WTC11 (cell line): ENCODE measurements at regions not wholly inside any gene's neighbourhood (a gene's known extent, or its start where the extent isn't known, plus 50 kb on each side); places are given as distances from the start of the nearest gene placed in this dataset.
A peak's percentile ranks its signal among the peaks of the same experiment; 100 is the strongest.

Source experiments
- ATAC-seq: fragments of 200-7000 bp; cut with Tn5 transposase; 2 replicates; pipeline ENCODE4 v1.10.0; 2021; ENCODE audit warnings: mild to moderate bottlenecking, moderate library complexity
- CTCF ChIA-PET: fragments of 300-600 bp; sonication (Branson Sonifier 250); formaldehyde crosslinking; loops from one replicate; lab custom pipeline; 2021; ENCODE audit warnings: antibody characterized with exemption; lab: Charles Lee
- POLR2A ChIA-PET: fragments of 350-600 bp; sonication (Branson Sonifier 250); formaldehyde crosslinking; loops from one replicate; lab custom pipeline; 2021; ENCODE audit warnings: antibody characterized with exemption; lab: Charles Lee
- DNase-seq: peaks from one replicate; pipeline ENCODE4 v3.0.0; 2021; ENCODE audit warnings: low spot score
- H3K27ac Mint-ChIP-seq: 2 replicates; pipeline ENCODE4 v1.8.0; 2021; ENCODE audit warnings: mixed read lengths
- H3K27me3 Mint-ChIP-seq: 2 replicates; pipeline ENCODE4 v1.8.0; 2021; ENCODE audit warnings: low read depth, mild to moderate bottlenecking, moderate library complexity, mixed read lengths
- H3K36me3 Mint-ChIP-seq: 2 replicates; pipeline ENCODE4 v1.8.0; 2021; ENCODE audit warnings: mixed read lengths
- H3K4me1 Mint-ChIP-seq: 2 replicates; pipeline ENCODE4 v1.8.0; 2022; ENCODE audit warnings: mixed read lengths
- H3K4me3 Mint-ChIP-seq: 2 replicates; pipeline ENCODE4 v1.8.0; 2021; ENCODE audit warnings: mild to moderate bottlenecking, moderate library complexity, mixed read lengths
- H3K9me3 Mint-ChIP-seq: 2 replicates; pipeline ENCODE4 v1.8.0; 2021; ENCODE audit warnings: mixed read lengths
- ARID4B ChIP-seq: sonication (generic); formaldehyde crosslinking; IDR thresholded peaks from 2 replicates; pipeline ENCODE4 v1.8.0; 2023; ENCODE audit warnings: missing genetic modification reagents, mild to moderate bottlenecking, borderline replicate concordance
- CDX4 ChIP-seq: fragments of 250-450 bp; sonication (Bioruptor Pico); IDR thresholded peaks from 2 replicates; pipeline ENCODE4 v1.9.0; 2021; ENCODE audit warnings: moderate library complexity, mild to moderate bottlenecking, inconsistent platforms, borderline replicate concordance
- CREM ChIP-seq: sonication (generic); formaldehyde crosslinking; IDR thresholded peaks from 2 replicates; pipeline ENCODE4 v1.8.1; 2022; ENCODE audit warnings: mild to moderate bottlenecking, missing genetic modification reagents, moderate library complexity
- CTCF ChIP-seq: fragments of 200-600 bp; IDR thresholded peaks from 2 replicates; pipeline ENCODE4 v1.8.0; 2022; ENCODE audit warnings: antibody characterized with exemption
- ELF4 ChIP-seq: sonication (generic); formaldehyde crosslinking; IDR thresholded peaks from 2 replicates; pipeline ENCODE4 v1.8.1; 2022; ENCODE audit warnings: low read depth, mild to moderate bottlenecking, moderate library complexity, missing genetic modification reagents
- ETV6 ChIP-seq: sonication (generic); formaldehyde crosslinking; IDR thresholded peaks from 2 replicates; pipeline ENCODE4 v1.8.1; 2022; ENCODE audit warnings: mild to moderate bottlenecking, missing genetic modification reagents
- GABPB1 ChIP-seq: sonication (generic); formaldehyde crosslinking; IDR thresholded peaks from 2 replicates; pipeline ENCODE4 v1.8.1; 2023; ENCODE audit warnings: mild to moderate bottlenecking, missing genetic modification reagents
- JUN ChIP-seq: sonication (generic); formaldehyde crosslinking; IDR thresholded peaks from 2 replicates; pipeline ENCODE4 v1.8.0; 2023; ENCODE audit warnings: mild to moderate bottlenecking, missing genetic modification reagents
- MAX ChIP-seq: sonication (generic); formaldehyde crosslinking; IDR thresholded peaks from 2 replicates; pipeline ENCODE4 v1.8.0; 2022; ENCODE audit warnings: mild to moderate bottlenecking, missing genetic modification reagents
- NFYB ChIP-seq: sonication (generic); formaldehyde crosslinking; conservative IDR thresholded peaks from 2 replicates; pipeline ENCODE4 v1.8.0; 2022; ENCODE audit warnings: low read depth, missing genetic modification reagents
- PREB ChIP-seq: sonication (generic); formaldehyde crosslinking; IDR thresholded peaks from 2 replicates; pipeline ENCODE4 v1.8.1; 2022; ENCODE audit warnings: mild to moderate bottlenecking, missing genetic modification reagents, moderate library complexity, borderline replicate concordance
- RORB ChIP-seq: fragments of 250-450 bp; sonication (Bioruptor Pico); IDR thresholded peaks from 2 replicates; pipeline ENCODE4 v1.9.0; 2021; ENCODE audit warnings: mild to moderate bottlenecking
- TCF7 ChIP-seq: sonication (generic); formaldehyde crosslinking; IDR thresholded peaks from 2 replicates; pipeline ENCODE4 v1.8.0; 2022; ENCODE audit warnings: mild to moderate bottlenecking, low read depth, missing genetic modification reagents, moderate library complexity
- TEAD1 ChIP-seq: sonication (generic); formaldehyde crosslinking; IDR thresholded peaks from 2 replicates; pipeline ENCODE4 v1.8.0; 2022; ENCODE audit warnings: mild to moderate bottlenecking, missing genetic modification reagents
- USF2 ChIP-seq: sonication (generic); formaldehyde crosslinking; IDR thresholded peaks from 2 replicates; pipeline ENCODE4 v1.8.1; 2023; ENCODE audit warnings: mild to moderate bottlenecking, missing genetic modification reagents, moderate library complexity
- ZNF138 ChIP-seq: sonication (generic); formaldehyde crosslinking; conservative IDR thresholded peaks from 2 replicates; pipeline ENCODE4 v1.8.1; 2022; ENCODE audit warnings: mild to moderate bottlenecking, moderate library complexity, missing genetic modification reagents
- ZNF219 ChIP-seq: sonication (generic); formaldehyde crosslinking; IDR thresholded peaks from 2 replicates; pipeline ENCODE4 v1.8.0; 2023; ENCODE audit warnings: missing genetic modification reagents, mild to moderate bottlenecking, borderline replicate concordance
- ZNF232 ChIP-seq: sonication (generic); formaldehyde crosslinking; IDR thresholded peaks from 2 replicates; pipeline ENCODE4 v1.8.0; 2022; ENCODE audit warnings: mild to moderate bottlenecking, missing genetic modification reagents
- ZNF416 ChIP-seq: fragments of 250-450 bp; sonication (Bioruptor Pico); IDR thresholded peaks from 2 replicates; pipeline ENCODE4 v1.9.0; 2021; ENCODE audit warnings: mild to moderate bottlenecking, inconsistent platforms
- ZNF423 ChIP-seq: fragments of 250-450 bp; sonication (Bioruptor Pico); IDR thresholded peaks from 2 replicates; pipeline ENCODE4 v2.1.2; 2022; ENCODE audit warnings: mild to moderate bottlenecking, moderate library complexity

GRCh38 chr15:70356062-70356860 is 258.5 kb upstream of the TLE3 start (continued):
- TF ChIP-seq TEAD1 (CRISPR knock-in tag) (no peak), ZNF219 (CRISPR knock-in tag) (no peak), CDX4 (CRISPR knock-in tag) (no peak), RORB (CRISPR knock-in tag) (no peak), ARID4B (no peak), CREM (no peak), CTCF (no peak), USF2 (CRISPR knock-in tag) (no peak), PREB (CRISPR knock-in tag) (no peak), ZNF416 (CRISPR knock-in tag) (no peak)
- TF ChIP-seq, all 79 proteins: peak for 0

- no peak for TF ChIP-seq ZNF232 (CRISPR knock-in tag)
- TF ChIP-seq ELF4 (CRISPR knock-in tag), result no peak
- TF ChIP-seq ZNF138 (CRISPR knock-in tag), result no peak
- TF ChIP-seq RORB (CRISPR knock-in tag), result no peak
- no peak for TF ChIP-seq JUN (CRISPR knock-in tag)
- no peak for TF ChIP-seq ZNF416 (CRISPR knock-in tag)
- TF ChIP-seq MAX (CRISPR knock-in tag), result no peak
- TF ChIP-seq GABPB1 (CRISPR knock-in tag), result no peak
- no peak for TF ChIP-seq ETV6
- TF ChIP-seq NFYB (CRISPR knock-in tag), result no peak
- TF ChIP-seq ZNF423 (CRISPR knock-in tag), result no peak
- TF ChIP-seq TCF7 (CRISPR knock-in tag), result no peak
- POLR2A ChIA-PET, result no interaction called here
These were observed 257.6 kb upstream of the TLE3 start for GRCh38 chr15:70355275-70355795.

More at GRCh38 chr15:70355275-70355795, 257.6 kb upstream of the TLE3 start:
- H3K4me3 Mint-ChIP-seq, result no peak overlapping the region
- H3K27me3 Mint-ChIP-seq, result no peaks in the 10 kb centered on the region
- ATAC-seq, result peak; percentile 51
- no peak for DNase-seq
- no peaks in the 10 kb centered on the region for H3K36me3 Mint-ChIP-seq
- H3K27ac Mint-ChIP-seq, result no peak overlapping the region
- no peaks in the 10 kb centered on the region for H3K9me3 Mint-ChIP-seq
- H3K4me1 Mint-ChIP-seq, result no peaks in the 10 kb centered on the region; the same call in 1 of the 2 replicates
- CTCF ChIA-PET, result interaction anchor here (0.7 to 2.0 kb wide), 9 partner anchors 11 to 877 kb away, joined by 3 to 11 read pairs (median 4); no protein-coding TSS in a partner anchor
